K562 (cell line): ENCODE measurements at regions not wholly inside any gene's neighbourhood (a gene's known extent, or its start where the extent isn't known, plus 50 kb on each side); places are given as distances from the start of the nearest gene placed in this dataset.

Experiments
- ARID2 ChIP-seq: fragments of 450-650 bp; IDR thresholded peaks from 2 replicates; pipeline ENCODE4 v1.6.1; 2017; ENCODE audit warnings: antibody characterized with exemption, mild to moderate bottlenecking
- ATF2 ChIP-seq: sonication (generic); formaldehyde crosslinking; IDR thresholded peaks from 2 replicates; pipeline ENCODE4 v1.8.1; 2022; ENCODE audit warnings: missing genetic modification reagents
- BRF2 ChIP-seq: IDR thresholded peaks from 3 replicates; pipeline ENCODE4 v1.6.1; 2011; ENCODE audit warnings: borderline replicate concordance, mild to moderate bottlenecking; ENCODE audit not compliant: insufficient read length, insufficient read depth
- CTBP1 ChIP-seq: fragments of 450-650 bp; IDR thresholded peaks from 2 replicates; pipeline ENCODE4 v1.6.1; 2016; ENCODE audit warnings: borderline replicate concordance
- DIDO1 ChIP-seq: fragments of 450-650 bp; IDR thresholded peaks from 2 replicates; pipeline ENCODE4 v1.6.1; 2016; ENCODE audit warnings: low read depth, missing biosample characterization, missing genetic modification characterization
- E4F1 ChIP-seq: fragments of 250-450 bp; sonication (Bioruptor Pico); IDR thresholded peaks from 2 replicates; pipeline ENCODE4 v1.5.0; 2021; ENCODE audit warnings: mild to moderate bottlenecking, borderline replicate concordance
- EP400 ChIP-seq: fragments of 450-650 bp; IDR thresholded peaks from 2 replicates; pipeline ENCODE4 v1.6.1; 2017; ENCODE audit warnings: antibody characterized with exemption, mild to moderate bottlenecking, moderate library complexity
- ILK ChIP-seq: fragments of 450-650 bp; IDR thresholded peaks from 2 replicates; pipeline ENCODE4 v1.6.1; 2016; ENCODE audit warnings: missing genetic modification characterization, low read depth, mild to moderate bottlenecking, missing compliant biosample characterization, moderate library complexity, borderline replicate concordance
- MYC ChIP-seq, 2 experiments: fragments of 250-450 bp in 1 of 2; sonication (Bioruptor Pico) in 1 of 2; IDR thresholded peaks; 2 replicates each; pipeline versions ENCODE4 v1.5.1 to v1.6.1; 2012 to 2021; ENCODE audit warnings: low read depth in 2 of 2, borderline replicate concordance in 1 of 2, improper control_type of control experiment in 1 of 2, low read length in 1 of 2, mild to moderate bottlenecking in 1 of 2, moderate library complexity in 1 of 2
- NR2F6 ChIP-seq: fragments of 450-650 bp; formaldehyde crosslinking; IDR thresholded peaks from 2 replicates; pipeline ENCODE4 v1.4.0; 2020; ENCODE audit warnings: mild to moderate bottlenecking
- PHF20 ChIP-seq: fragments of 450-650 bp; IDR thresholded peaks from 2 replicates; pipeline ENCODE4 v1.6.1; 2018; ENCODE audit not compliant: partially characterized antibody
- RBM39 ChIP-seq: fragments of 200-400 bp; formaldehyde crosslinking; optimal IDR thresholded peaks from 2 replicates; pipeline ENCODE3; 2018; ENCODE audit warnings: low read depth, low read length
- SIX5 ChIP-seq, 2 experiments: IDR thresholded peaks; 2 replicates each; pipeline ENCODE4 v1.6.1; 2011; ENCODE audit warnings: low read length in 2 of 2, borderline replicate concordance in 1 of 2, low read depth in 1 of 2, mild to moderate bottlenecking in 1 of 2, moderate library complexity in 1 of 2; ENCODE audit not compliant: insufficient read depth in 1 of 2
- SMARCE1 ChIP-seq: fragments of 450-650 bp; IDR thresholded peaks from 2 replicates; pipeline ENCODE4 v1.7.1; 2016; ENCODE audit warnings: mild to moderate bottlenecking
- SNRNP70 ChIP-seq: fragments of 200-400 bp; formaldehyde crosslinking; optimal IDR thresholded peaks from 2 replicates; pipeline ENCODE3; 2017; ENCODE audit warnings: low read depth, low read length
- SP2 ChIP-seq: IDR thresholded peaks from 2 replicates; pipeline ENCODE4 v1.6.1; 2011; ENCODE audit warnings: mild to moderate bottlenecking, low read depth, low read length, moderate library complexity; ENCODE audit not compliant: poor library complexity, severe bottlenecking; ENCODE audit errors: extremely low read depth
- SRSF1 ChIP-seq: fragments of 200-400 bp; formaldehyde crosslinking; IDR thresholded peaks from 2 replicates; pipeline ENCODE4 v1.6.1; 2017; ENCODE audit warnings: mild to moderate bottlenecking, low read depth, low read length, moderate library complexity
- TAF15 ChIP-seq: fragments of 200-400 bp; formaldehyde crosslinking; IDR thresholded peaks from 2 replicates; pipeline ENCODE4 v1.6.1; 2017; ENCODE audit warnings: mild to moderate bottlenecking, low read depth, low read length, moderate library complexity
- TAF7 ChIP-seq: fragments of 450-650 bp; IDR thresholded peaks from 2 replicates; pipeline ENCODE4 v1.6.1; 2016; ENCODE audit warnings: missing genetic modification characterization, missing compliant biosample characterization
- THAP7 ChIP-seq: fragments of 250-450 bp; sonication (Bioruptor Pico); IDR thresholded peaks from 2 replicates; pipeline ENCODE4 v1.5.0; 2021
- ZNF12 ChIP-seq: sonication (generic); formaldehyde crosslinking; IDR thresholded peaks from 2 replicates; pipeline ENCODE4 v1.4.0; 2020; ENCODE audit warnings: mild to moderate bottlenecking, missing genetic modification reagents
- ZNF146 ChIP-seq: IDR thresholded peaks from one replicate; pipeline ENCODE4 v1.6.1; 2018; ENCODE audit warnings: missing compliant biosample characterization; ENCODE audit not compliant: unreplicated experiment
- ZNF436 ChIP-seq: fragments of 250-450, 450-650 bp; sonication (Bioruptor Pico); formaldehyde crosslinking; IDR thresholded peaks from 2 replicates; pipeline ENCODE4 v1.7.0; 2020; ENCODE audit warnings: mild to moderate bottlenecking

GRCh38 chr3:71912839-71913495 is 128.0 kb upstream of the PROK2 start (continued):
- TF ChIP-seq ZNF12 (no peak), MYC (IDR thresholded peaks at IDR 0.05; ENCODE audit: low read depth, low read length) (no peak), MYC (CRISPR knock-in tag; IDR thresholded peaks at IDR 0.05; ENCODE audit: borderline replicate concordance, low read depth) (no peak), E4F1 (no peak), ATF2 (CRISPR knock-in tag) (no peak), THAP7 (CRISPR knock-in tag) (no peak), RBM39 (no peak), CTBP1 (no peak), TAF15 (no peak), ILK (tag) (no peak), TAF7 (no peak), NR2F6 (CRISPR knock-in tag) (no peak), BRF2 (no peak), EP400 (no peak), SMARCE1 (peak; percentile 92; the same call in 1 of the 2 replicates), ARID2 (no peak), SNRNP70 (no peak), SIX5 (IDR thresholded peaks at IDR 0.05; ENCODE audit: borderline replicate concordance in 1 of 2, insufficient read depth in 1 of 2, low read depth in 1 of 2, low read length in 2 of 2) (no peak), ZNF436 (CRISPR knock-in tag) (no peak), DIDO1 (tag) (no peak), PHF20 (no peak), SP2 (no peak), SRSF1 (no peak), ZNF146 (CRISPR knock-in tag) (no peak)
